ENCODE measurements at regions not wholly inside any gene's neighbourhood (a gene's known extent, or its start where the extent isn't known, plus 50 kb on each side); places are given as distances from the start of the nearest gene placed in this dataset.

- Histone ChIP-seq H3K4me3 (no peak overlapping the region), H3K9me3 (no peaks in the 10 kb centered on the region), H3K27ac (no peak overlapping the region), H3K4me2 (no peak overlapping the region), H3K4me1 (no peaks in the 10 kb centered on the region)
- ATAC-seq: peak in 1 of 2 experiments; percentile 67; a peak in 2 of 6 replicates
- ChIA-PET POLR2A (no interaction called here), CTCF (interaction anchor here (0.7 to 0.8 kb wide), 2 partner anchors 54 to 80 kb away, joined by 3 read pairs; no protein-coding TSS in a partner anchor)
- 46% methylated on average over 4 of the region's 4 CpGs for WGBS (ENCODE audit: missing lambda C conversion rate)
- DNase-seq (ENCODE audit: low read depth in 1 of 2, low spot score in 1 of 2): peak; percentile 6 to 72
- no peak for FAIRE-seq
- TF ChIP-seq JUNB (IDR thresholded peaks at IDR 0.05) (no peak), HOXB13 (CRISPR knock-in tag; IDR thresholded peaks at IDR 0.05; ENCODE audit: low read depth) (no peak), HMGXB4 (CRISPR knock-in tag; IDR thresholded peaks at IDR 0.05; ENCODE audit: borderline replicate concordance) (no peak), RCOR1 (IDR thresholded peaks at IDR 0.05; ENCODE audit: low read depth, low read length) (no peak), EHF (CRISPR knock-in tag; IDR thresholded peaks at IDR 0.05) (no peak), EP300 (IDR thresholded peaks at IDR 0.05) (no peak), RAD21 (conservative IDR thresholded peaks at IDR 0.05 in 1 of 2, IDR thresholded peaks at IDR 0.05 in 1 of 2) (peak; percentile 77 to 79), HDAC2 (IDR thresholded peaks at IDR 0.05) (no peak), BCL3 (IDR thresholded peaks at IDR 0.05) (no peak), CBX2 (IDR thresholded peaks at IDR 0.05; ENCODE audit: borderline replicate concordance, low read depth) (no peak), MYC (IDR thresholded peaks at IDR 0.05; ENCODE audit: borderline replicate concordance, low read length) (no peak), FOSL2 (IDR thresholded peaks at IDR 0.05) (no peak), FOSL2 (CRISPR knock-in tag; IDR thresholded peaks at IDR 0.05) (peak; percentile 21; the same call in 1 of the 2 replicates), CHD2 (IDR thresholded peaks at IDR 0.05; ENCODE audit: low read length, partially characterized antibody) (no peak), CBX8 (IDR thresholded peaks at IDR 0.05) (no peak), ZNF302 (CRISPR knock-in tag; IDR thresholded peaks at IDR 0.05) (no peak), POLR2A (IDR thresholded peaks at IDR 0.05; ENCODE audit: low read length) (no peak), USF2 (IDR thresholded peaks at IDR 0.05) (no peak), NPAS2 (CRISPR knock-in tag; IDR thresholded peaks at IDR 0.05; ENCODE audit: borderline replicate concordance) (no peak), CEBPB (IDR thresholded peaks at IDR 0.05) (no peak), FOXS1 (CRISPR knock-in tag; IDR thresholded peaks at IDR 0.05) (no peak), SMC3 (IDR thresholded peaks at IDR 0.05) (peak; percentile 67), E2F6 (IDR thresholded peaks at IDR 0.05; ENCODE audit: borderline replicate concordance, low read depth) (no peak), ELK1 (IDR thresholded peaks at IDR 0.05; ENCODE audit: low read depth, low read length) (no peak), CTCF (IDR thresholded peaks at IDR 0.05) (peak; percentile 67), PBX3 (IDR thresholded peaks at IDR 0.05) (no peak), TFCP2L1 (CRISPR knock-in tag; IDR thresholded peaks at IDR 0.05) (no peak), ZSCAN20 (CRISPR knock-in tag; IDR thresholded peaks at IDR 0.05) (no peak), BHLHE40 (IDR thresholded peaks at IDR 0.05; ENCODE audit: low read depth, low read length) (no peak), HOXB5 (CRISPR knock-in tag; IDR thresholded peaks at IDR 0.05) (no peak)
Measured at GRCh38 chr4:159946983-159947615, 844.2 kb downstream of the RAPGEF2 start.
